Frontal cortex (tissue), 3 donors: ENCODE measurements at regions not wholly inside any gene's neighbourhood (a gene's known extent, or its start where the extent isn't known, plus 50 kb on each side); places are given as distances from the start of the nearest gene placed in this dataset.

Experiments
- DNase-seq, 2 donors: peaks; one replicate each; pipeline ENCODE4 v3.0.0; 2012; ENCODE audit warnings: low spot score in 2 of 2
- FAIRE-seq: peaks from 2 replicates; lab custom pipeline; 2012; peaks lifted over from hg19 to GRCh38; lab: Jason Lieb, UNC
- donor health status: control.
- donor health status: control.
- donor health status: control.

- no peak for FAIRE-seq
- DNase-seq: no peak
Observed at GRCh38 chr9:88781628-88782391, 209.5 kb upstream of the S1PR3 start.

GRCh38 chr9:88782931-88783710 is 208.1 kb upstream of the S1PR3 start:
- no peak for DNase-seq
- FAIRE-seq: no peak

- FAIRE-seq (no peak), DNase-seq (no peak)
Observed at GRCh38 chr9:88783711-88784083, 207.6 kb upstream of the S1PR3 start.

GRCh38 chr9:88784960-88785359 is 206.3 kb upstream of the S1PR3 start:
- FAIRE-seq (no peak), DNase-seq (no peak)

- no peak for FAIRE-seq
- no peak for DNase-seq
Observed at GRCh38 chr9:88786291-88787079, 204.8 kb upstream of the S1PR3 start.

GRCh38 chr9:88789785-88790184 is 201.5 kb upstream of the S1PR3 start:
- DNase-seq (no peak), FAIRE-seq (no peak)

GRCh38 chr9:88791105-88791805 is 200.0 kb upstream of the S1PR3 start:
- DNase-seq: no peak
- no peak for FAIRE-seq

- FAIRE-seq (no peak), DNase-seq (no peak)
Observed at GRCh38 chr9:88792502-88792901, 198.8 kb upstream of the S1PR3 start.

- DNase-seq (no peak), FAIRE-seq (no peak)
Observed at GRCh38 chr9:88794100-88794499, 197.2 kb upstream of the S1PR3 start.

- no peak for DNase-seq
- FAIRE-seq: no peak
Observed at GRCh38 chr9:88796947-88797346, 194.3 kb upstream of the S1PR3 start.

GRCh38 chr9:88798476-88798875 is 192.8 kb upstream of the S1PR3 start:
- no peak for DNase-seq

GRCh38 chr9:88799541-88800328 is 191.5 kb upstream of the S1PR3 start:
- FAIRE-seq (no peak), DNase-seq (no peak)

More at GRCh38 chr9:88798476-88798875, 192.8 kb upstream of the S1PR3 start:
- FAIRE-seq: no peak

- DNase-seq (no peak), FAIRE-seq (no peak)
Observed at GRCh38 chr9:88800329-88800682, 191.0 kb upstream of the S1PR3 start.

GRCh38 chr9:88801214-88801796 is 190.0 kb upstream of the S1PR3 start:
- FAIRE-seq: no peak
- DNase-seq: no peak

GRCh38 chr9:88802533-88802932 is 188.7 kb upstream of the S1PR3 start:
- DNase-seq: no peak
- no peak for FAIRE-seq

GRCh38 chr9:88803546-88804253 is 187.6 kb upstream of the S1PR3 start:
- no peak for FAIRE-seq
- DNase-seq: no peak

GRCh38 chr9:88804254-88804596 is 187.0 kb upstream of the S1PR3 start:
- no peak for DNase-seq
- no peak for FAIRE-seq

- FAIRE-seq (no peak), DNase-seq (no peak)
Observed at GRCh38 chr9:88805217-88805943, 185.9 kb upstream of the S1PR3 start.
